K562 (cell line): ENCODE measurements at regions not wholly inside any gene's neighbourhood (a gene's known extent, or its start where the extent isn't known, plus 50 kb on each side); places are given as distances from the start of the nearest gene placed in this dataset.
A peak's percentile ranks its signal among the peaks of the same experiment; 100 is the strongest.

Source experiments
- ASH1L ChIP-seq: fragments of 450-650 bp; IDR thresholded peaks from 2 replicates; pipeline ENCODE4 v1.6.1; 2018; ENCODE audit warnings: borderline replicate concordance, mild to moderate bottlenecking, low read depth; ENCODE audit not compliant: partially characterized antibody
- CTCF ChIP-seq, 3 experiments: IDR thresholded peaks in 2 of 3; conservative IDR thresholded peaks in 1 of 3; 2 replicates each; pipeline ENCODE4 v1.5.1; 2011 to 2012; ENCODE audit warnings: low read length in 3 of 3, mild to moderate bottlenecking in 3 of 3, control low read depth in 2 of 3, improper control_type of control experiment in 1 of 3, inconsistent platforms in 1 of 3, low read depth in 1 of 3, mixed read lengths in 1 of 3, moderate library complexity in 1 of 3; ENCODE audit not compliant: insufficient read depth in 2 of 3
- DDX20 ChIP-seq: fragments of 450-650 bp; IDR thresholded peaks from 2 replicates; pipeline ENCODE4 v1.6.1; 2016; ENCODE audit warnings: missing genetic modification characterization, low read depth, mild to moderate bottlenecking, missing compliant biosample characterization, moderate library complexity
- DPF2 ChIP-seq: fragments of 450-650 bp; IDR thresholded peaks from 2 replicates; pipeline ENCODE4 v1.6.1; 2016
- KLF10 ChIP-seq: fragments of 250-450 bp; sonication (Bioruptor Pico); IDR thresholded peaks from 2 replicates; pipeline ENCODE4 v1.6.1; 2021; ENCODE audit warnings: matching md5 sums
- MAZ ChIP-seq, 2 experiments: fragments of 450-650 bp in 1 of 2; sonication (generic) in 1 of 2; formaldehyde crosslinking; IDR thresholded peaks in 1 of 2; conservative IDR thresholded peaks in 1 of 2; 2 replicates each; pipeline versions ENCODE4 v1.4.0 to v1.5.0; 2020; ENCODE audit warnings: mild to moderate bottlenecking in 1 of 2, missing genetic modification reagents in 1 of 2
- MBD1 ChIP-seq: fragments of 250-450 bp; sonication (Bioruptor Pico); IDR thresholded peaks from 2 replicates; pipeline ENCODE4 v1.8.0; 2022; ENCODE audit warnings: inconsistent platforms
- PHTF2 ChIP-seq: fragments of 250-450 bp; sonication (Bioruptor Pico); IDR thresholded peaks from 2 replicates; pipeline ENCODE4 v1.5.0; 2021; ENCODE audit warnings: mild to moderate bottlenecking
- SMARCA4 ChIP-seq: fragments of 450-650 bp; IDR thresholded peaks from 2 replicates; pipeline ENCODE4 v1.6.1; 2016
- UBTF ChIP-seq, 2 experiments: IDR thresholded peaks; 2 replicates each; pipeline ENCODE4 v1.6.1; 2012; ENCODE audit warnings: improper control_type of control experiment in 2 of 2, low read depth in 2 of 2, low read length in 2 of 2, borderline replicate concordance in 1 of 2
- ZNF239 ChIP-seq: fragments of 250-450 bp; sonication (Bioruptor Pico); IDR thresholded peaks from 2 replicates; pipeline ENCODE4 v1.4.0; 2020; ENCODE audit warnings: mild to moderate bottlenecking
- ZNF280B ChIP-seq: fragments of 250-450 bp; sonication (Bioruptor Pico); IDR thresholded peaks from 2 replicates; pipeline ENCODE4 v1.5.1; 2021; ENCODE audit warnings: mild to moderate bottlenecking
- ZNF609 ChIP-seq: sonication (generic); formaldehyde crosslinking; IDR thresholded peaks from 2 replicates; pipeline ENCODE4 v1.8.1; 2023; ENCODE audit warnings: missing genetic modification reagents, mild to moderate bottlenecking, borderline replicate concordance
- ZNF778 ChIP-seq: fragments of 450-650 bp; formaldehyde crosslinking; IDR thresholded peaks from 2 replicates; pipeline ENCODE4 v1.4.0; 2020; ENCODE audit warnings: mild to moderate bottlenecking, moderate library complexity

- TF ChIP-seq ZNF609 (CRISPR knock-in tag) (no peak), UBTF (IDR thresholded peaks at IDR 0.05; ENCODE audit: borderline replicate concordance in 1 of 2, low read depth in 2 of 2, low read length in 2 of 2) (0 out of 4 replicates have a peak, but pooled peaks of 1 of the 2 experiments have one; percentile 37), ASH1L (no peak), DDX20 (tag) (no peak), DPF2 (no peak), PHTF2 (CRISPR knock-in tag) (no peak), MAZ (CRISPR knock-in tag; conservative IDR thresholded peaks at IDR 0.05 in 1 of 2, IDR thresholded peaks at IDR 0.05 in 1 of 2) (peak in 1 of 2 experiments; percentile 39; a peak in 2 of 4 replicates), SMARCA4 (no peak), MBD1 (peak; percentile 76; the same call in 1 of the 2 replicates), CTCF (IDR thresholded peaks at IDR 0.05 in 2 of 3, conservative IDR thresholded peaks at IDR 0.05 in 1 of 3; ENCODE audit: insufficient read depth in 2 of 3, low read depth in 1 of 3, low read length in 3 of 3) (peak; percentile 31 to 70 (median 44); a peak in 5 of 6 replicates), KLF10 (peak; percentile 26; the same call in 1 of the 2 replicates), ZNF778 (CRISPR knock-in tag) (no peak), ZNF280B (CRISPR knock-in tag) (no peak), ZNF239 (CRISPR knock-in tag) (no peak)
Observed at GRCh38 chr7:25949736-25950487, 202.1 kb upstream of the NFE2L3 start (continued).
